ENCODE measurements at regions not wholly inside any gene's neighbourhood (a gene's known extent, or its start where the extent isn't known, plus 50 kb on each side); places are given as distances from the start of the nearest gene placed in this dataset.

DNA sequence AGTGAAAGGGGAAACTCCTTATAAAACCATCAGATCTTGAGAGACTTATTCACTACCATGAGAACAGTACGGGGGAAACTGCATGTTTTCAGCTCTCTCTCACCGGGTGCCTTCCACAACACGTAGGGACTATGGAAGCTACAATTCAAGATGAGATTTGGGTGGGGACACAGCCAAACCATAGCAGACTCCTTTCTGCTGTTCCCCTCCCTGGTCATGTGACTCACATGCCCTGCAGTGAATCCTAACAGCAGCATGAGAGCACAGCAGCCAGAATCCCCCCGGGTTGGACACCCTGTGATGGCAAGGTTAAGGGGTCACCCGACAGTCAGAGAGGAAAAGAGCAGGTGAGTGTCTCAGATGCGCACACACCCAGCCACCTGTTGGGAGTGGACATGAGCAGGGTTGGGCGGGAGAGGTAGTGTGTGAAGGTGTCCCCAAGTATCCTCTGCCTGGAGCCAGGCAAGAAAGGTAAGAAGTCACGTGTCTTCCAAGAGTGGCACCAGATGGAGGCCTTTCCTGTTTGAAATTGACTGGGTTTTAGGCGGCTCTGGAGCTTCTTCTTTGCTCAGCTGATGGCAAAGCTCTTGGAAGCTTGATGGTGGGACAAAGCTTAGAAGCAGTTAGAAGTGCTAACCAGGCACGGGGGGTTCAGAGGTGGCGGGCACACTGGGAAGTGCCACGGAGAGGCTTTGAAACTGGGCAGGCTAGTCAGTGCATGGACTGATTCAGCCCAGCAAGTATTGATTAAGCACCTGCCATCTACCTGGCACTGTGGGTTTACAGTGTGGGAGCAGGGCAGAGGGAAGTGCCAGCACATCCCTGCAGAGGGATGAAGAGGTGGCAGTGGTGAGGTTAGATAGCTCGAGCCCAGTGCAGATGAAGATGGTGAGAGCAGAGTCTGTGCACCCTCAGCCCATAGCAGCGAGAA lies 68.7 kb downstream of the RHOB start:
- H2AFZ ChIP-seq (ENCODE audit: low read depth) = 0 out of 2 replicates have a peak overlapping the region, but pooled peaks have one; percentile 4
- no peak for DNase-seq
- H4K20me1 ChIP-seq (ENCODE audit: insufficient read depth) = no peaks in the 10 kb centered on the region
- ChIA-PET POLR2A (no interaction called here), CTCF (interaction anchor here (1.7 kb wide), 1 partner anchor 22 kb away, joined by 7 read pairs; no protein-coding TSS in a partner anchor)
- H3K4me2 ChIP-seq = peak overlapping the region; percentile 8; the same call in 1 of the 2 replicates
- no peaks in the 10 kb centered on the region for H3K27me3 ChIP-seq (ENCODE audit: insufficient read depth)
- no peaks in the 10 kb centered on the region for H3K79me2 ChIP-seq (ENCODE audit: insufficient read depth)
- H3K4me3 ChIP-seq (ENCODE audit: low read depth in 2 of 2, low read length in 1 of 2) = no peak overlapping the region
- H3K9me2 ChIP-seq = no peaks in the 10 kb centered on the region
- H3K4me1 ChIP-seq (ENCODE audit: control insufficient read depth in 1 of 2, insufficient read depth in 2 of 2, low read depth in 1 of 2, low read length in 1 of 2) = peaks cover 0 to 11% of the 10 kb centered on the region in 2 experiments; a peak in 2 of 4 replicates
- TF ChIP-seq USF1 (IDR thresholded peaks at IDR 0.05; ENCODE audit: borderline replicate concordance, low read depth) (peak; percentile 68; the same call in 1 of the 2 replicates), PBX3 (IDR thresholded peaks at IDR 0.05) (no peak)
- peak overlapping the region in 1 of 2 experiments; percentile 78; a peak in 2 of 4 replicates for H3K27ac ChIP-seq (ENCODE audit: low read depth in 2 of 2, low read length in 1 of 2)
- peaks cover 3% of the 10 kb centered on the region for H3F3A ChIP-seq (replicated peaks; ENCODE audit: insufficient read depth)
- H3K36me3 ChIP-seq (replicated peaks in 1 of 2; ENCODE audit: control insufficient read depth in 1 of 2, insufficient read depth in 2 of 2, low read length in 1 of 2) = no peaks in the 10 kb centered on the region
- 78% methylated on average over 14 of the region's 14 CpGs for WGBS (ENCODE audit: low lambda C conversion rate)
- H3K9me3 ChIP-seq = no peaks in the 10 kb centered on the region
- peak overlapping the region; percentile 16 for H3K9ac ChIP-seq

DNA sequence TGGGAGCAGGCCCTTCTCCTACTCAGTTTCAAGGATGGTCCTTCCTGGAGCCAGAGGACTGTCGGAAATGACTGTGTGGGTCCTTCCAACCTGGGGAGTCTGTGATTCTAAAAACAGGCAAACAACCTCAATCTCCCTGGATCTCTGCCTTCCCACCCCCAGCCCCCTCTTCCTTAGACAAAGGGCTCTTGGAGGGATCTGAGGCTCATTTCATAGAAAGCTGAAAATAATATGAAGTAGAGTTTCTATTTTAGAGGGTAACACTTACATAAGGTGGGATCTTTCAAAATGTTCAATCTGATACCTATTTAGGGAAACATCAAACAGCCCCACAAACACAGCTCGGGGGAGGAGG lies 69.4 kb downstream of the RHOB start:
- no peak for DNase-seq
- H3K4me1 ChIP-seq (ENCODE audit: control insufficient read depth in 1 of 2, insufficient read depth in 2 of 2, low read depth in 1 of 2, low read length in 1 of 2) = peaks cover 0 to 11% of the 10 kb centered on the region in 2 experiments; a peak in 2 of 4 replicates
- no peak overlapping the region for H3K27ac ChIP-seq (ENCODE audit: low read depth in 2 of 2, low read length in 1 of 2)
- no peaks in the 10 kb centered on the region for H3K27me3 ChIP-seq (ENCODE audit: insufficient read depth)
- H3K4me2 ChIP-seq = no peak overlapping the region
- H3K36me3 ChIP-seq (replicated peaks in 1 of 2; ENCODE audit: control insufficient read depth in 1 of 2, insufficient read depth in 2 of 2, low read length in 1 of 2) = no peaks in the 10 kb centered on the region
- H3F3A ChIP-seq (replicated peaks; ENCODE audit: insufficient read depth) = peaks cover 3% of the 10 kb centered on the region
- H3K9me3 ChIP-seq = no peaks in the 10 kb centered on the region
- H3K79me2 ChIP-seq (ENCODE audit: insufficient read depth) = no peaks in the 10 kb centered on the region
- no peaks in the 10 kb centered on the region for H3K9me2 ChIP-seq
- CTCF ChIA-PET = interaction anchor here (1.7 kb wide), 1 partner anchor 23 kb away, joined by 7 read pairs; no protein-coding TSS in a partner anchor
- H3K4me3 ChIP-seq (ENCODE audit: low read depth in 2 of 2, low read length in 1 of 2) = no peak overlapping the region
- H2AFZ ChIP-seq (ENCODE audit: low read depth) = no peak overlapping the region
- no peak overlapping the region for H3K9ac ChIP-seq
- no peaks in the 10 kb centered on the region for H4K20me1 ChIP-seq (ENCODE audit: insufficient read depth)
- WGBS (ENCODE audit: low lambda C conversion rate) = 81% methylated on average over 2 of the region's 2 CpGs
- POLR2A ChIA-PET = no interaction called here
- no peak for TF ChIP-seq EP300 (IDR thresholded peaks at IDR 0.05; ENCODE audit: borderline replicate concordance in 1 of 2, low read depth in 1 of 2, low read length in 1 of 2)
- no peak for TF ChIP-seq NRF1 (IDR thresholded peaks at IDR 0.05; ENCODE audit: low read depth, low read length)
- no peak for TF ChIP-seq CHD2 (IDR thresholded peaks at IDR 0.05; ENCODE audit: low read length, partially characterized antibody)
- TF ChIP-seq SIN3A (IDR thresholded peaks at IDR 0.05; ENCODE audit: borderline replicate concordance, low read depth, low read length) = no peak
- no peak for TF ChIP-seq MXI1 (IDR thresholded peaks at IDR 0.05; ENCODE audit: low read depth, low read length)
- no peak for TF ChIP-seq EZH2phosphoT487 (IDR thresholded peaks at IDR 0.05; ENCODE audit: borderline replicate concordance, low read depth)
- no peak for TF ChIP-seq NFIC (IDR thresholded peaks at IDR 0.05; ENCODE audit: borderline replicate concordance)
- TF ChIP-seq, protein P1, sequence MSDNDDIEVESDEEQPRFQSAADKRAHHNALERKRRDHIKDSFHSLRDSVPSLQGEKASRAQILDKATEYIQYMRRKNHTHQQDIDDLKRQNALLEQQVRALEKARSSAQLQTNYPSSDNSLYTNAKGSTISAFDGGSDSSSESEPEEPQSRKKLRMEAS (IDR thresholded peaks at IDR 0.05; ENCODE audit: low read depth) = no peak
- no peak for TF ChIP-seq RXRA (IDR thresholded peaks at IDR 0.05; ENCODE audit: borderline replicate concordance, low read depth)
- TF ChIP-seq, protein P2, sequence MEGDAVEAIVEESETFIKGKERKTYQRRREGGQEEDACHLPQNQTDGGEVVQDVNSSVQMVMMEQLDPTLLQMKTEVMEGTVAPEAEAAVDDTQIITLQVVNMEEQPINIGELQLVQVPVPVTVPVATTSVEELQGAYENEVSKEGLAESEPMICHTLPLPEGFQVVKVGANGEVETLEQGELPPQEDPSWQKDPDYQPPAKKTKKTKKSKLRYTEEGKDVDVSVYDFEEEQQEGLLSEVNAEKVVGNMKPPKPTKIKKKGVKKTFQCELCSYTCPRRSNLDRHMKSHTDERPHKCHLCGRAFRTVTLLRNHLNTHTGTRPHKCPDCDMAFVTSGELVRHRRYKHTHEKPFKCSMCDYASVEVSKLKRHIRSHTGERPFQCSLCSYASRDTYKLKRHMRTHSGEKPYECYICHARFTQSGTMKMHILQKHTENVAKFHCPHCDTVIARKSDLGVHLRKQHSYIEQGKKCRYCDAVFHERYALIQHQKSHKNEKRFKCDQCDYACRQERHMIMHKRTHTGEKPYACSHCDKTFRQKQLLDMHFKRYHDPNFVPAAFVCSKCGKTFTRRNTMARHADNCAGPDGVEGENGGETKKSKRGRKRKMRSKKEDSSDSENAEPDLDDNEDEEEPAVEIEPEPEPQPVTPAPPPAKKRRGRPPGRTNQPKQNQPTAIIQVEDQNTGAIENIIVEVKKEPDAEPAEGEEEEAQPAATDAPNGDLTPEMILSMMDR (IDR thresholded peaks at IDR 0.05) = no peak
- TF ChIP-seq ELF1 (IDR thresholded peaks at IDR 0.05) = no peak
- no peak for TF ChIP-seq POLR2AphosphoS5 (IDR thresholded peaks at IDR 0.05; ENCODE audit: low read depth, low read length)
- TF ChIP-seq GATA2 (CRISPR knock-in tag; IDR thresholded peaks at IDR 0.05) = no peak
- no peak for TF ChIP-seq ZBTB33 (IDR thresholded peaks at IDR 0.05; ENCODE audit: borderline replicate concordance, low read depth)
- TF ChIP-seq MEF2A (IDR thresholded peaks at IDR 0.05; ENCODE audit: borderline replicate concordance, low read depth) = no peak
- TF ChIP-seq PBX3 (IDR thresholded peaks at IDR 0.05) = no peak
- no peak for TF ChIP-seq TEAD4 (IDR thresholded peaks at IDR 0.05; ENCODE audit: borderline replicate concordance, insufficient read depth)

Measured in SK-N-SH (cell line).